MM.1S (cell line): ENCODE measurements at regions not wholly inside any gene's neighbourhood (a gene's known extent, or its start where the extent isn't known, plus 50 kb on each side); places are given as distances from the start of the nearest gene placed in this dataset.

ENCODE experiments used
- DNase-seq: peaks from one replicate; pipeline ENCODE4 v3.0.0-alpha.2; 2015
- H2AFZ ChIP-seq: fragments of 300-600 bp; sonication (generic); 2 replicates; pipeline ENCODE4 v1.6.0; 2016; ENCODE audit warnings: antibody characterized with exemption, low read length
- H3F3A ChIP-seq: fragments of 300-600 bp; sonication (generic); 2 replicates; pipeline ENCODE4 v1.6.1; 2016; ENCODE audit warnings: mild to moderate bottlenecking, antibody characterized with exemption, low read length, moderate library complexity, mixed read lengths; ENCODE audit not compliant: insufficient read depth
- H3K27ac ChIP-seq: fragments of 300-600 bp; sonication (generic); 2 replicates; pipeline ENCODE4 v1.5.1; 2016; ENCODE audit warnings: mild to moderate bottlenecking, low read length
- H3K27me3 ChIP-seq: fragments of 300-600 bp; sonication (generic); replicated peaks from 2 replicates; pipeline ENCODE4 v1.6.0; 2016; ENCODE audit warnings: low read length; ENCODE audit not compliant: insufficient read depth
- H3K36me3 ChIP-seq: fragments of 300-600 bp; sonication (generic); replicated peaks from 2 replicates; pipeline ENCODE4 v1.6.1; 2016; ENCODE audit warnings: mild to moderate bottlenecking, low read length, mixed read lengths; ENCODE audit not compliant: insufficient read depth
- H3K4me1 ChIP-seq: fragments of 300-600 bp; sonication (generic); 2 replicates; pipeline ENCODE4 v1.6.1; 2016; ENCODE audit warnings: low read length, mixed read lengths
- H3K4me2 ChIP-seq: fragments of 300-600 bp; sonication (generic); 2 replicates; pipeline ENCODE4 v1.6.0; 2016; ENCODE audit warnings: low read depth, low read length
- H3K4me3 ChIP-seq: fragments of 300-600 bp; sonication (generic); 2 replicates; pipeline ENCODE4 v1.5.1; 2016; ENCODE audit warnings: low read length, mixed read lengths
- H3K79me2 ChIP-seq: fragments of 300-600 bp; sonication (generic); 2 replicates; pipeline ENCODE4 v1.6.1; 2016; ENCODE audit warnings: mixed run types, low read length, mixed read lengths
- H3K9ac ChIP-seq: fragments of 300-600 bp; sonication (generic); 2 replicates; pipeline ENCODE4 v1.6.1; 2016; ENCODE audit warnings: low read length, mixed read lengths
- H3K9me2 ChIP-seq: fragments of 300-600 bp; sonication (generic); replicated peaks from 2 replicates; pipeline ENCODE4 v1.6.1; 2016; ENCODE audit warnings: mild to moderate bottlenecking, low read length, mixed read lengths; ENCODE audit not compliant: insufficient read depth
- H3K9me3 ChIP-seq: fragments of 300-600 bp; sonication (generic); replicated peaks from 2 replicates; pipeline ENCODE4 v1.6.1; 2016; ENCODE audit warnings: mild to moderate bottlenecking, low read length, mixed read lengths; ENCODE audit not compliant: insufficient read depth
- H4K20me1 ChIP-seq: fragments of 300-600 bp; sonication (generic); 2 replicates; pipeline ENCODE4 v1.6.1; 2016; ENCODE audit warnings: mild to moderate bottlenecking, low read length, moderate library complexity, mixed read lengths; ENCODE audit not compliant: insufficient read depth
- EZH2 ChIP-seq: fragments of 300-600 bp; sonication (generic); optimal IDR thresholded peaks from 2 replicates; pipeline ENCODE3; 2017; ENCODE audit warnings: low read depth, mild to moderate bottlenecking, antibody characterized with exemption, low read length, mixed read lengths
- EZH2phosphoT487 ChIP-seq: fragments of 300-600 bp; sonication (generic); IDR thresholded peaks from 2 replicates; pipeline ENCODE4 v1.6.1; 2018; ENCODE audit warnings: antibody characterized with exemption, low read length
- TF ChIP-seq, protein P1 (sequence below): fragments of 300-600 bp; sonication (generic); IDR thresholded peaks from 2 replicates; pipeline ENCODE4 v1.5.1; 2016; ENCODE audit warnings: antibody characterized with exemption, low read length, mixed read lengths

- Histone ChIP-seq H3K36me3 (no peaks in the 10 kb centered on the region), H4K20me1 (no peaks in the 10 kb centered on the region), H3K9ac (no peak overlapping the region), H3K9me2 (no peaks in the 10 kb centered on the region), H3K9me3 (no peaks in the 10 kb centered on the region), H3K27me3 (no peaks in the 10 kb centered on the region; the same call in 1 of the 2 replicates), H3K4me3 (no peak overlapping the region), H3K27ac (no peak overlapping the region), H3K79me2 (no peaks in the 10 kb centered on the region), H3K4me1 (no peaks in the 10 kb centered on the region), H3K4me2 (no peak overlapping the region), H3F3A (no peaks in the 10 kb centered on the region), H2AFZ (no peak overlapping the region)
- DNase-seq, result no peak
- TF ChIP-seq EZH2 (no peak), EZH2phosphoT487 (no peak)
- TF ChIP-seq, protein P1, sequence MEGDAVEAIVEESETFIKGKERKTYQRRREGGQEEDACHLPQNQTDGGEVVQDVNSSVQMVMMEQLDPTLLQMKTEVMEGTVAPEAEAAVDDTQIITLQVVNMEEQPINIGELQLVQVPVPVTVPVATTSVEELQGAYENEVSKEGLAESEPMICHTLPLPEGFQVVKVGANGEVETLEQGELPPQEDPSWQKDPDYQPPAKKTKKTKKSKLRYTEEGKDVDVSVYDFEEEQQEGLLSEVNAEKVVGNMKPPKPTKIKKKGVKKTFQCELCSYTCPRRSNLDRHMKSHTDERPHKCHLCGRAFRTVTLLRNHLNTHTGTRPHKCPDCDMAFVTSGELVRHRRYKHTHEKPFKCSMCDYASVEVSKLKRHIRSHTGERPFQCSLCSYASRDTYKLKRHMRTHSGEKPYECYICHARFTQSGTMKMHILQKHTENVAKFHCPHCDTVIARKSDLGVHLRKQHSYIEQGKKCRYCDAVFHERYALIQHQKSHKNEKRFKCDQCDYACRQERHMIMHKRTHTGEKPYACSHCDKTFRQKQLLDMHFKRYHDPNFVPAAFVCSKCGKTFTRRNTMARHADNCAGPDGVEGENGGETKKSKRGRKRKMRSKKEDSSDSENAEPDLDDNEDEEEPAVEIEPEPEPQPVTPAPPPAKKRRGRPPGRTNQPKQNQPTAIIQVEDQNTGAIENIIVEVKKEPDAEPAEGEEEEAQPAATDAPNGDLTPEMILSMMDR, result no peak
Measured at GRCh38 chr6:43942616-43943015, 172.6 kb downstream of the VEGFA start.

DNA sequence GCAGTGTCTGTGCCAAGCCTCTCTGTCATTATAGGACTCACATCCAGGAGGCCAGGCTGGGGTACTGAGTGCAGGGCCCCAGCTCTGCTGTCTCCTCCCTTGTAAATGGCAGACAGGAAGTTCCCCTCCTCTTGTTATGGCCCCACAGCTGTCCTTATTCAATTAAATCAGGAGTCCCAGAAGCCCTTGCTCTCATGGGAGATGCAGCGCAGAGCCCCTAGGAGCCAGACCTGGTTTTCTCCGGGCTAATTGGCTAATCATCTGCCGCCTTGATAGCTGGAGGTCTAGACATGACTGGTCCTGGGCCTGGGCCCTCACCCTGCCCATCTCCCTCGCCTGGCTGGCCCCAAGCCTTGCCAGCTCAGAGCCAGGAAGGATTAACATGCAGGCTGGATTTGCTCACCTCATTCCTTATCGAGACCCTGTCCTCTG, 172.0 kb downstream of the VEGFA start:
- H3K4me1 ChIP-seq, result no peaks in the 10 kb centered on the region
- no peaks in the 10 kb centered on the region; the same call in 1 of the 2 replicates for H3K27me3 ChIP-seq
- no peaks in the 10 kb centered on the region for H3K9me2 ChIP-seq
- no peak overlapping the region for H3K9ac ChIP-seq
- H4K20me1 ChIP-seq, result no peaks in the 10 kb centered on the region
- no peaks in the 10 kb centered on the region for H3K79me2 ChIP-seq
- DNase-seq, result no peak
- H3F3A ChIP-seq, result no peaks in the 10 kb centered on the region
- H2AFZ ChIP-seq, result no peak overlapping the region
- H3K4me3 ChIP-seq, result no peak overlapping the region
- H3K4me2 ChIP-seq, result no peak overlapping the region
- H3K27ac ChIP-seq, result no peak overlapping the region
- H3K9me3 ChIP-seq, result no peaks in the 10 kb centered on the region
- TF ChIP-seq, protein P1, result no peak
- no peak for TF ChIP-seq EZH2
- TF ChIP-seq EZH2phosphoT487, result no peak
- no peaks in the 10 kb centered on the region for H3K36me3 ChIP-seq

GRCh38 chr6:43941174-43941573, 171.2 kb downstream of the VEGFA start:
- H3K27me3 ChIP-seq, result no peaks in the 10 kb centered on the region
- H3K9me2 ChIP-seq, result no peaks in the 10 kb centered on the region
- no peak overlapping the region for H3K4me3 ChIP-seq
- H3K9me3 ChIP-seq, result no peaks in the 10 kb centered on the region
- H3F3A ChIP-seq, result no peaks in the 10 kb centered on the region
- H3K36me3 ChIP-seq, result no peaks in the 10 kb centered on the region
- DNase-seq, result no peak
- no peaks in the 10 kb centered on the region for H3K79me2 ChIP-seq
- no peaks in the 10 kb centered on the region for H3K4me1 ChIP-seq
- no peak overlapping the region for H3K4me2 ChIP-seq
- H4K20me1 ChIP-seq, result no peaks in the 10 kb centered on the region
- no peak overlapping the region for H3K27ac ChIP-seq
- TF ChIP-seq, protein P1, result no peak
- TF ChIP-seq EZH2, result no peak
- no peak for TF ChIP-seq EZH2phosphoT487
- no peak overlapping the region for H2AFZ ChIP-seq
- H3K9ac ChIP-seq, result no peak overlapping the region
